ENCODE measurements at regions not wholly inside any gene's neighbourhood (a gene's known extent, or its start where the extent isn't known, plus 50 kb on each side); places are given as distances from the start of the nearest gene placed in this dataset.

- peak; percentile 51 for DNase-seq
Observed at GRCh38 chr16:86664522-86665318, 86.4 kb downstream of the FOXL1 start.

- DNase-seq = no peak
Observed at GRCh38 chr16:86665319-86665675, 86.9 kb downstream of the FOXL1 start.

GRCh38 chr16:86665929-86666328, 87.6 kb downstream of the FOXL1 start:
- no peak for DNase-seq

DNA sequence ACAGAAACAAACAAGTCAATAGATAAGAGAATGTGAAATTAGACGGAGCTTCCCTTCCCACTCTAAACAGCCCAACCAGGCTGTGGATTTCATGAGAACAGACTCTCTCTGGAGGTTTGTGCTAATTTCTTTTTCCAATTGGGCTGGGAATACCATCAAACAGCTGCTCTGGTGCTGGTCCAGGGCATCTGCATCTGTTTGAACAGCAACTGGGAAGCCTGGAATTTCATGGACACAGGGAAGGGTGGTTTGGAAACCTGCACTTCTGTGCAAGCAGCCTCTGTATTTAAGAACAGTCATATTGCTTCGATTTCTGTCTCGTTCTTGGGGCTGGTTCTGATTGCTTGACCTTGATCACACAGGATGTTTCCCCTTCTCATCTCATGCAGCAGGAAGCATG, 88.7 kb downstream of the FOXL1 start:
- no peak for DNase-seq

- DNase-seq = no peak
Observed at GRCh38 chr16:86668136-86668910, 90.0 kb downstream of the FOXL1 start.

DNA sequence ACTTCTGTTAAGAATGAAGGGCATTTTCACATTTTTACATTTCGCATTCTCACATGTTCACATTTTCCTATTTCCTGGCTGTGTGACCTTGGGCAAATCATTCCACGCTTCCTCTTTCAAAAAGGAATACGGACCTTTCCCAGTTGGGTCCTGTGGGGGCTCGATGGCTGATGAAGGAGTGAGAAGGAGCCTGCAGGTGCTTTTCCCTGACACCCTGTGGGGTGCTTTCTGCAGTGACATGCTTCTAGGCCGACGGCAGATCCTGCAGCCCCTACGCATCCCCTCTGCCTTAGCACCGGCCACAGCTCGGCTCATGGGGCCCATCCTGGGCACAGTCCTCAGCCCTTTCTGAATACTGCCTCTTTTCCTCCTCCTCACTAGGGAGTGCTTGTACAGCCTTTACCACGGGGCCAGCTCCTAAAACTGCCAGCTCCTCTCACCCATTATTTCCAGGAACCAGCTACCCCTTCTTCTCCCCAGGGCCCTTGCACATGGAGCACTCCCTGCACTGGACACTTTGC, 91.0 kb downstream of the FOXL1 start:
- no peak for DNase-seq

GRCh38 chr16:86669937-86670749, 91.8 kb downstream of the FOXL1 start:
- DNase-seq = no peak

DNA sequence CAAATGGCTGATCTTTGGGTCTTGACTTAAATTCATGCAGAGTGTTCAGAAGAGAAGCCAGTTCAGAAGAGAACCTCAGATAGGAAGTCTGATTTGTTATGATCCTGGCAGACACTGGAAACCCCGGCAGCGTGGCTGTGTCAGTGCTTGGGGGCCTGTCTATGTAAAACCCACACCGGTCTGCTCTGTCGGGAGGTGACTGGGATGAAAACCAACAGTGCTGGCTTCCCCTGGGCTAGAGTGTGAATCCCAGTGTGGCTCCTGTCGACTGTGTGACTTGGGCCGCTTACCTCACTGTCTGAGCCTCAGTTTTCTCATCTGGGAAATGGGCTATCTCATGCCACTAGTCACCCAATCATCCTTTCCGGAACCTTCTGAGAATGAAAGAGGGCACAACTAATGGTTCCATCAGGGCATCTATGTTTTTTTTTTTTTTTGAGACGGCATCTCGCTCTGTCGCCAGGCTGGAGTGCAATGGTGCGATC, 92.4 kb downstream of the FOXL1 start:
- no peak for DNase-seq

GRCh38 chr16:86671486-86672178, 93.3 kb downstream of the FOXL1 start:
- no peak for DNase-seq

GRCh38 chr16:86672179-86672863, 94.0 kb downstream of the FOXL1 start:
- DNase-seq = no peak

GRCh38 chr16:86673090-86673955, 95.0 kb downstream of the FOXL1 start:
- no peak for DNase-seq

GRCh38 chr16:86673956-86674453, 95.7 kb downstream of the FOXL1 start:
- no peak for DNase-seq

DNA sequence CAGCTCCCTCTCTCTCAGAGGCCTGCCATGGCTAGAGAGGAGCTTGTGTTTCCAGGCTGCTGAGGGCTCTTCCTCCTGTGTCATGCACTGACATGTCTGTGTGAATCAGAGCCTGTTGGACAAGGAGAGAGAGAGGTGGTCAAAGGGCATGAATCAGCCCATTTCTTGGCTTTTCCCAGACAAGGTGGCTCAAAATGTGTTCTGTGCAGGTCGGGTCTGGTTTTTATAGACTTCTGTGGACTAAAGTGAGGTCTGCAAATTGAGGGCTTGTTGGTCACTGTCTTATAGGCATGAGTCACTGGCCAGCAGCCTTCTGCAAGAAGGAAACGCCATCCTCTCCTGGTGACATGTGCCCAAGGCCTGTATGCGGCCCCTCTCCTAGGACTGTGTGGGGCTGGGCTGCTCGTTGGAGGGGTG, 97.9 kb downstream of the FOXL1 start:
- DNase-seq = no peak

DNA sequence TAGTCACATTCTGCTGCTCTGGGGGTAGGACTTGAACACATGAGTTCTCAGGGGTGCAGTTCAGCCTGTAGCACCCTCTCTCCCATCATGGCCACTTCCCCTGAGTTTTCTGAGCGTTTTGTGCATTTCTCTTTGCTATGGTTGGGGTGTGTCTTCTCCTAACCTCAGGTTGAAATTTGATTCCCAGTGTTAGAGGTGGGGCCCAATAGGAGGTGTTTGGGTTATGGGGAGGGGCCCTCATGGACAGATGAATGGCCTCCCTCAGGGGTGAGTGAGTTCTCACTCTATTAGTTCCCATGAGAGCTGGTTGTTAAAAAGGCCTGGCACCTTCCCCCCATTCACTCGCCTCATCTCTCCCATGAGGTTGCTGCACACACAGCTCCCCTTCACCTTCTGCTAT, 101.1 kb downstream of the FOXL1 start:
- no peak for DNase-seq

- no peak for DNase-seq
Observed at GRCh38 chr16:86680162-86680561, 101.8 kb downstream of the FOXL1 start.

DNA sequence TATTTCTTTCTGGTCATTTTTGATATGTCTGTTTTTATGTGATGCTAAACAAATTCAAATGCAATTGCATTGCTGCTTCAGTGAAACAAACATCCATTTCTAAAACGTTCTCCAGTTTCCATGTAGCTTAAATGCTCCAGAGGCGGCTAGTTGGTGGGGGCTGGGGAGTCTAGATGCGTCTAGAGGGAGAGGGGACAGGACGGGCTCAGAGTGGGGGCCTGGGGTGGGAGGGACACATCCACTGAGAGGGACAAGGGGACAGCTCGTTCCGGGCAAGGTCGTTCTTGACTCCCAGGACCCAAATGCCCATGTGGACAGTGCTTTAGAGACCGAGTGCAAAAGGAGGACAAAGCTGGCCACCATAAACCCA, 102.3 kb downstream of the FOXL1 start:
- DNase-seq = no peak

- no peak for DNase-seq
Observed at GRCh38 chr16:86681031-86681756, 102.8 kb downstream of the FOXL1 start.

- no peak for DNase-seq
Observed at GRCh38 chr16:86681757-86682106, 103.4 kb downstream of the FOXL1 start.

GRCh38 chr16:86682219-86682904, 104.0 kb downstream of the FOXL1 start:
- DNase-seq = no peak

Measured in activated naive CD4-positive, alpha-beta T cell treated with Interleukin-2 at 50 U/mL for 16 hours (primary cell).